Retina (tissue), 1 donor: ENCODE measurements at regions not wholly inside any gene's neighbourhood (a gene's known extent, or its start where the extent isn't known, plus 50 kb on each side); places are given as distances from the start of the nearest gene placed in this dataset.
A peak's percentile ranks its signal among the peaks of the same experiment; 100 is the strongest.

Experiments
- DNase-seq: peaks from one replicate; pipeline ENCODE4 v3.0.0-alpha.2; 2016

- DNase-seq = peak; percentile 49
Measured at GRCh38 chr9:81245254-81245956, 443.9 kb downstream of the TLE1 start.

GRCh38 chr9:81244631-81245030, 444.7 kb downstream of the TLE1 start:
- DNase-seq = no peak

DNA sequence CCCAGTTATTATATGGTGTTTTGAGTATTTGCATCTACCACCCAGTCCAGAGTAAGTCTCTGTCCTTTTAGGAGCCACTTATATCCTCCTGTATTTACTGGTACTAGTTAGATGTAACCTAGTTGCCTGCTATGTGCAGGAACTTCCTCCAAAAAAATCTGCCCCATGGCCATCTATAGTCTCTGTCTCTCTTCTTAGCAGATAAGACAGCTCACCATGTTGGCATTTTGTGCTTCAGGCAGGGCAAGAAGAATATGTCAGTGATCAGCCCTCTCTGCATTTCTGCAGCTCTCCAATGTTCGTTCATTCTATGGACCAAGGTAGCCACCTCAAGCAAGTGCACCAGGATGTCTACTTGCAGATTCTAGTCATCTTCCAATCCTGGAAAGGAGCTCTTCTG, 446.5 kb downstream of the TLE1 start:
- DNase-seq = no peak

GRCh38 chr9:81239388-81239787, 450.0 kb downstream of the TLE1 start:
- no peak for DNase-seq

DNA sequence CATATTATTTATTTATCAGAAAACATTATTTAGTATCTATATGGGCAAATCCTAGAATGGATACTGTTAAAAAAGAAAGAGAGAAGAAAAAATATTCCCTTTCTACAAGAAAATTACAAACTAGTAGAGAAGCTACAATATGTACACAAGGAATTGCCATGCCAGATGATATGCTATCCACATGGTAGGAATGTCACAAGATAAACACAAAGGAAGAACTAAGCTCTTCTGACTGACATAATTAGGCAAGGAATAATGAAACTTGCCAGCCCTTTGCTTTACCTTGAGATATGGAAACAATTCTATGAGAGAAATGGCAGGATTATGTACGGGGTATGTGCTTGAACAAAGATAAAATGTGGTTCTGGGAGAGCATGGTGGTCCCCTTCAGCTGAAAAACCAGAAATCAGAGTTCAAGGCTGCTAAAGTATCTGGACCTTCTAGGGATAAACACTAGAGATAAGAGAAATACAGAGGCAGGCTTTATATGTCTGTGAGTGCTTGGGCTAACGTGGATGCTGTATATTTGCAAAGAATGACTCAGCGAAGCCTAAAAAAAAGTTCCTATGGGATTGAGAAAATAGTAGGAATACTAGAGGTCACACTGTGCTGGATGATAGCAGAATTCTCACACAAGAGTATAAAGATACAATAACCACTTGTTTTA, 451.6 kb downstream of the TLE1 start:
- DNase-seq = no peak

DNA sequence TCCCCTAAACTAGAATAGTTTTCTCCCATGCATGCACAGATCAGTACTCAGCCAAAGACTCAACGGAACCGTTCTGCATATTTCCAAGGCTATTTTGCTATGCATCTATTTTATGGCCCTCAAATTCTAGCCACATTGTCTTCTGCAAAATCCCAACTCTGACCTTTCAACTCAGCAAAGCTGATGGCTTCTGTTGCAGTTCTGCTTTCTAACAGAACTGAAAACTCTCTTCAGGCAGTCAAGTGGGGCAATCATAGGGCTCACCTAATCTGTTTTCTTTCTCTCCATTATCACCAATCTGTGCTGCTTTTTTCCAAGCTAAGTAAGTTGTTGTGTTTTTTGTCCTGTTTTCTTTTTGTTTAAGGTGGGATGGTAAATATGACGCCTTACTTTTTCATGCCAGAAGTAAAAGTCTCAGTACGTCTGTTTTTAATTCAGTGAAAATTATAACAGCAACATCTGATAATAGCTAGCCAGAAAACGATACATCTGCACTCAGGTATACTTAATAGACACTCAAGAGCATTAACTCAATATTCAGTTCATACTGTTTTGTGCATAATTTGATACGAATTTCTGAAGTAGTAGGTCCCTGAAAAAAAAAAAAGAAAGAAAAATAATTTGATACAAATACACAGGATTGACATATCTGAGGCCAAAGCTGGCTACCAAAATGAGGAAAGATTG, 454.3 kb downstream of the TLE1 start:
- no peak for DNase-seq

DNA sequence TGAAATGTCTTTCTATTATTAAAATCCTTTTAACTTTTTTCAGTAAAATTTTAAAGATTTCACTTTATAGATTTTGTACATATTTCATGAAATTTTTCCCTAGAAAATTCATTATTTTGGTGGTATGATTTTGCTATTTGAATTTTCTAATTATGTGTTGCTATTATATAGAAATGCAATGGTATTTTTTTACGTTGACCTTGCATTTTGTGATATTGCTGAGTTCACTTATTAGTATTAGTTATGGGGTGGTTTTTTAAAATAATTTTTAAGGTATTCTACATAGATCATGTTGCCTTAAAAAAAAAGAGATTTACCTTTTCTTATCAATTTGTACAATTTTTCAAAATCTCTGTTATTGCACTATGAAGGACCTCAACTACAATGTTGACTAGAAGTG, 458.3 kb downstream of the TLE1 start:
- DNase-seq = no peak

GRCh38 chr9:81227507-81228245, 461.7 kb downstream of the TLE1 start:
- DNase-seq = no peak

- no peak for DNase-seq
Measured at GRCh38 chr9:81225596-81225995, 463.8 kb downstream of the TLE1 start.

- DNase-seq = peak; percentile 40
Measured at GRCh38 chr9:81224166-81225081, 464.9 kb downstream of the TLE1 start.

DNA sequence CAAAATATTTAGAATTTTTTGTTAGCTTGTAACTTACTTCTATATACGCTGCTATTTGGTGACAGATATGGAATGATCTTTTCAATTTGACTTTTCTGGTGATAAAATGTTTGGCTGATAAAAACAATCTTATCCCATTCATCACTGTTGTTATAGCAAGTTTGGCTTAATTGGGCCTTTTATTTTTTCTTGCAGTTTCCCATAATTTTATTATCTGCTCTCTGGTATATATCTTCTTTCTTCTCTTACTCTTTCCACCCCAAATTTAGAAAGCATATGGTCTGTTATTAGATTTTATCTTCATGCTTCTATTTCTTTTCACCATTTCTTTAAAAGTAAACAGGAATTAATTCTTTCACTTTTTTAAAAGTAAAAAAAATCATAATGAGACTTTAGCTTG, 474.4 kb downstream of the TLE1 start:
- DNase-seq = no peak

DNA sequence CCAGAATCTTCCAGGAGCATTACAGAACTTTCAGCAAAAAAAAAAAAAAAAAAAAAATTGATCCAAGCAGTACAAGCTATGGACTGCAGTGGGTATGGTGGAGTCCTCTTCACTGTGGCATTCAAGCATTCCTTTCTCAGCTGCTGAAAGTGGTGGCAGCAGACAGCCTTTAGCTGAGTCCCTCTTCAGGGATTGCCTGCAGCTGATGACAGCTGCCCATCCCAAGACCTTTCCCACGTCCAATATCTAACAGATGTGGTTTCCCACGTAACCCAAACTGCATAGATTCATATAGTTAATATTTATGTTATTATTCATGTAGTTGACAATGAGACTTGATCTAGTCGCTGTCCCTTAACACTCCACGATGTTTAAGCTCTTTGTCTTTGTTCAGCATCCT, 475.9 kb downstream of the TLE1 start:
- DNase-seq = peak; percentile 23

DNA sequence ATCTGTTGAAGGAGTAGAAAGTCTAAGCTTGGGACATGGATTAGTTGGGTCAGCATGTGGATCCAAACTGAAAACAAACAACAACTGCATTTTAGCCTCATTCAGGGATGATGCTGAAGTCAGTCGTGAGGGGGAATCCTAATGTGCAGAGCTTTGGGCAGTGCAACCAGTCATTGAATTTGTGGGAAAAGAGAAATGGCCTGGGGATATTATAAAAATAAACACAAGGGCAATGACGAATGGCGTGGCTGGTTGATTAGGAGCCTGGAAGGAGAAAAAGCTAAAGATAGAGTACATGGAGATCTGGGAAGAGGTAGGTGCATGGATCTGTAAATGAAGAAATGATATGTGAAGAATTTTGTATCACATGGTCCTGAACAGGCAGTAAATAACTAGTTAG, 477.6 kb downstream of the TLE1 start:
- DNase-seq = no peak

- DNase-seq = no peak
Measured at GRCh38 chr9:81207651-81208050, 481.7 kb downstream of the TLE1 start.

DNA sequence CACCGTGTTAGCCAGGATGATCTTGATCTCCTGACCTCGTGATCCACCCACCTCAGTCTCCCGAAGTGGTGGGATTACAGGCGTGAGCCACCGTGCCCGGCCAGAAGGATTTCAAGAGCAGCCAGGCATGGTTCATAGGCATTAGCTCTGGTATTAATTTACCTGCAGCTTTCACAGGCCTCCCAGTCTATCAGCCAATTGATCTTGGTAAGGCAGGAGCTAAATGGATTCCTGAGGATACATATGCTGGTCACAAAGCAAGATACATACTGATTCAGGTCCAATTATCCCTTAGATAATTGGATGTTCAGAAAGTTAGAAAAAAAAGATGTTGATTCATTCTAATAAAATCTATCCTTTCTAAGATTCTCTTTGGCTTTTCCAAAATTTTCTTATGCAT, 487.1 kb downstream of the TLE1 start:
- DNase-seq = no peak

DNA sequence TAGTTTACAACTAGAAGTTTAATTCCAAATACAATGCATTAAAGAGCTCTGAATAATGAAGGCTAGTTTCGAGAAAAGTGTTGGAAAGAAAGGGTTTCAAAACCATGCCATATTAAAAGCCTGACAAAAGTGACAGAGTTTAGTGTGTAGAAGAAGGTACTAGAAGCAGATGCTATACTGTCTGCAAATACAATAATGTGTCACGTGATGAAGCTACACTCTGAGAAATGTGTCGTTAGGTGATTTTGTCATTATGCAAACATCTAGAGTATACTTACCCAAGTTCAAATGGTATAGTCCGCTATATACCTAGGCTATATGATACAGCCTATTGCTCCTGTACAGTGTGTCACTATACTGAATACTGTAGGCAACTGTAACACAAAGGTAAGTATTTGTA, 494.1 kb downstream of the TLE1 start:
- DNase-seq = no peak

- no peak for DNase-seq
Measured at GRCh38 chr9:81193362-81194339, 495.7 kb downstream of the TLE1 start.

DNA sequence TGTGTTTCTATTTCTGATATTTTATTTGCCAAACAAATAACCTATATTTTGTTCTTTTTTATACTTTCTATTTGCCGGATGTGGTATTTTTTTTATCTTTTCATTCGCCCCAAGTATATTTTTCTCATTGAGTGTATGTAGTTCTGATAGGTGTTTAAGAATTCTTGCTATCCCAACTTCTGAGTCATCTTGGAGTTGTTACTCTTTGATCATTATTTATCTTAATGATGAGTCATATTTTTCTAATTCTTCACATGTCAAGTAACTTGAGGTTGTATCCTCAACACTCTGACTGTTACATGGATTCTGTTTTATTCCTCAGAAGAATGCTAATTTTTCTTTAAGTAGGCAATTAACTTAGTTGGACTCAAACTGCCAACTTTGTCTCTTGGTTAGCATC, 498.1 kb downstream of the TLE1 start:
- no peak for DNase-seq

GRCh38 chr9:81190659-81191058, 498.7 kb downstream of the TLE1 start:
- DNase-seq = no peak

- DNase-seq = no peak
Measured at GRCh38 chr9:81183761-81184160, 505.6 kb downstream of the TLE1 start.

DNA sequence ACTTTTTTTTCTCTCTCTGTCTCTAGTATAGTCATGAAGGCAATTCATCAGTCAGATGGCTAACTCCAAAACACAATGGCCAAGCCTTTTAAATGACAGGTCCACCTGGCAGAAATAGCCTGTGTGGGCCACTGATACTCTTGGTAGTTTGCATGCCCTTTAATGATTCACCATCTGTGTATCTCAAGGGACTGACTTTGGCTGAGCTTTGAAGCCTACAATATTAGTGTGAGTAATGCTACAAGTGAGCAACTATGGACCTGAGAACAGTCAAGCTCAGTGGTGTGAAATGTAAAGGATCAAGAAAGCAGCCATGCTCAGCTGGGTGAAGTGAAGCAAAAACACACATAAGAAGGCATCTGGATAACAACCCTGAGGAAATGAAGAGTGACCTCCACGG, 506.9 kb downstream of the TLE1 start:
- peak; percentile 47 for DNase-seq
